A549 (cell line): ENCODE measurements at regions not wholly inside any gene's neighbourhood (a gene's known extent, or its start where the extent isn't known, plus 50 kb on each side); places are given as distances from the start of the nearest gene placed in this dataset.

Experiments
- BHLHE40 ChIP-seq: IDR thresholded peaks from 2 replicates; pipeline ENCODE4 v1.6.1; 2012; ENCODE audit warnings: low read depth, low read length, inconsistent platforms
- CHD2 ChIP-seq: fragments of 150-350 bp; IDR thresholded peaks from 2 replicates; pipeline ENCODE4 v1.6.1; 2014; ENCODE audit warnings: low read length; ENCODE audit not compliant: partially characterized antibody
- EHMT2 ChIP-seq: fragments of 200-600 bp; sonication (generic); IDR thresholded peaks from 2 replicates; pipeline ENCODE4 v1.6.1; 2016; ENCODE audit warnings: antibody characterized with exemption, low read depth, mild to moderate bottlenecking, moderate library complexity
- EP300 ChIP-seq, 2 experiments: fragments of >200 bp; sonication (Bioruptor Twin); formaldehyde crosslinking; IDR thresholded peaks; 2 replicates in 1 of 2; 3 replicates in 1 of 2; pipeline ENCODE4 v1.6.1; 2016 to 2017
- KDM1A ChIP-seq: fragments of 200-600 bp; sonication (generic); IDR thresholded peaks from 2 replicates; pipeline ENCODE4 v1.6.1; 2016; ENCODE audit warnings: low read depth, mild to moderate bottlenecking
- MAFK ChIP-seq: fragments of 450-650 bp; IDR thresholded peaks from 2 replicates; pipeline ENCODE4 v1.6.1; 2014; ENCODE audit not compliant: partially characterized antibody
- POLR2A ChIP-seq: IDR thresholded peaks from 2 replicates; pipeline ENCODE4 v1.6.1; 2012; ENCODE audit warnings: mild to moderate bottlenecking, low read length
- RAD21 ChIP-seq, 2 experiments: fragments of >200 bp in 1 of 2; sonication (Bioruptor Twin) in 1 of 2; formaldehyde crosslinking in 1 of 2; IDR thresholded peaks in 1 of 2; conservative IDR thresholded peaks in 1 of 2; 2 replicates in 1 of 2; 3 replicates in 1 of 2; pipeline ENCODE4 v1.6.1; 2012 to 2018; ENCODE audit warnings: inconsistent platforms in 1 of 2
- TF ChIP-seq, protein P1 (sequence below): fragments of >200 bp; sonication (Bioruptor Twin); formaldehyde crosslinking; IDR thresholded peaks from 3 replicates; pipeline ENCODE4 v1.5.1; 2016
- TF ChIP-seq, protein P2 (sequence below): fragments of 450-650 bp; IDR thresholded peaks from 2 replicates; pipeline ENCODE4 v1.6.1; 2014; ENCODE audit warnings: antibody characterized with exemption

- TF ChIP-seq, protein P1, sequence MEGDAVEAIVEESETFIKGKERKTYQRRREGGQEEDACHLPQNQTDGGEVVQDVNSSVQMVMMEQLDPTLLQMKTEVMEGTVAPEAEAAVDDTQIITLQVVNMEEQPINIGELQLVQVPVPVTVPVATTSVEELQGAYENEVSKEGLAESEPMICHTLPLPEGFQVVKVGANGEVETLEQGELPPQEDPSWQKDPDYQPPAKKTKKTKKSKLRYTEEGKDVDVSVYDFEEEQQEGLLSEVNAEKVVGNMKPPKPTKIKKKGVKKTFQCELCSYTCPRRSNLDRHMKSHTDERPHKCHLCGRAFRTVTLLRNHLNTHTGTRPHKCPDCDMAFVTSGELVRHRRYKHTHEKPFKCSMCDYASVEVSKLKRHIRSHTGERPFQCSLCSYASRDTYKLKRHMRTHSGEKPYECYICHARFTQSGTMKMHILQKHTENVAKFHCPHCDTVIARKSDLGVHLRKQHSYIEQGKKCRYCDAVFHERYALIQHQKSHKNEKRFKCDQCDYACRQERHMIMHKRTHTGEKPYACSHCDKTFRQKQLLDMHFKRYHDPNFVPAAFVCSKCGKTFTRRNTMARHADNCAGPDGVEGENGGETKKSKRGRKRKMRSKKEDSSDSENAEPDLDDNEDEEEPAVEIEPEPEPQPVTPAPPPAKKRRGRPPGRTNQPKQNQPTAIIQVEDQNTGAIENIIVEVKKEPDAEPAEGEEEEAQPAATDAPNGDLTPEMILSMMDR = no peak
- no peak for TF ChIP-seq EP300 (IDR thresholded peaks at IDR 0.05)
- TF ChIP-seq MAFK = no peak
- no peak for TF ChIP-seq RAD21 (conservative IDR thresholded peaks at IDR 0.05 in 1 of 2, IDR thresholded peaks at IDR 0.05 in 1 of 2)
- TF ChIP-seq, protein P2, sequence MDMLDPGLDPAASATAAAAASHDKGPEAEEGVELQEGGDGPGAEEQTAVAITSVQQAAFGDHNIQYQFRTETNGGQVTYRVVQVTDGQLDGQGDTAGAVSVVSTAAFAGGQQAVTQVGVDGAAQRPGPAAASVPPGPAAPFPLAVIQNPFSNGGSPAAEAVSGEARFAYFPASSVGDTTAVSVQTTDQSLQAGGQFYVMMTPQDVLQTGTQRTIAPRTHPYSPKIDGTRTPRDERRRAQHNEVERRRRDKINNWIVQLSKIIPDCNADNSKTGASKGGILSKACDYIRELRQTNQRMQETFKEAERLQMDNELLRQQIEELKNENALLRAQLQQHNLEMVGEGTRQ = no peak
- no peak for TF ChIP-seq CHD2
- no peak for TF ChIP-seq KDM1A
- TF ChIP-seq POLR2A = no peak
- TF ChIP-seq BHLHE40 = no peak
- no peak for TF ChIP-seq EHMT2
Observed at GRCh38 chr1:47523835-47524215, 86.0 kb downstream of the FOXD2 start.
